Endothelial cell (in vitro differentiated cells): ENCODE measurements at regions not wholly inside any gene's neighbourhood (a gene's known extent, or its start where the extent isn't known, plus 50 kb on each side); places are given as distances from the start of the nearest gene placed in this dataset.

Experiments
- DNase-seq: peaks from one replicate; pipeline ENCODE4 v3.0.0; 2021; ENCODE audit warnings: low spot score
- H3K27ac Mint-ChIP-seq: one replicate; pipeline ENCODE4 v1.8.0; 2021; ENCODE audit warnings: mixed read lengths, inconsistent platforms; ENCODE audit not compliant: unreplicated experiment
- H3K27me3 Mint-ChIP-seq: one replicate; pipeline ENCODE4 v1.8.0; 2021; ENCODE audit warnings: mild to moderate bottlenecking, moderate library complexity, mixed read lengths, inconsistent platforms; ENCODE audit not compliant: unreplicated experiment
- H3K36me3 Mint-ChIP-seq: one replicate; pipeline ENCODE4 v1.8.0; 2021; ENCODE audit warnings: mild to moderate bottlenecking, low read depth, mixed read lengths, inconsistent platforms; ENCODE audit not compliant: unreplicated experiment
- H3K4me1 Mint-ChIP-seq: one replicate; pipeline ENCODE4 v1.8.0; 2021; ENCODE audit warnings: mild to moderate bottlenecking, mixed read lengths, inconsistent platforms; ENCODE audit not compliant: unreplicated experiment
- H3K4me3 Mint-ChIP-seq: one replicate; pipeline ENCODE4 v1.8.0; 2021; ENCODE audit warnings: mild to moderate bottlenecking, mixed read lengths, inconsistent platforms; ENCODE audit not compliant: unreplicated experiment
- H3K9me3 Mint-ChIP-seq: one replicate; pipeline ENCODE4 v1.8.0; 2021; ENCODE audit warnings: mixed read lengths, inconsistent platforms; ENCODE audit not compliant: unreplicated experiment
- CTCF ChIP-seq: fragments of 200-600 bp; sonication (generic); IDR thresholded peaks from one replicate; pipeline ENCODE4 v1.5.0; 2021; ENCODE audit warnings: antibody characterized with exemption; ENCODE audit not compliant: unreplicated experiment

DNA sequence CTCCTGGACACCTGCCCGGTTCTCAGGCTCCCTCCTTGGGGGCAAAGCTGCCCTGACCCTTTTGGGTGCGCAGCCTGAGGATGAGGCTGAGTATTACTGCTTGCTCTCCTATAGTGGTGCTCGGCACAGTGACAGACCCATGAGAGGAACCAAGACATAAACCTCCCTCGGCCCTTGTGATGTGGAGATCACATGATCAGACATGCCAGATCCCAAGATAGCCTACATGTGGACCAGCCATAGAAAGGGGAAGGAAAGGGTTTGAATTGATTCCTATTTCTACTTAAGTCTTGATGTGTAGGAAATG is 125.3 kb downstream of the VPREB1 start:
- Mint-ChIP-seq H3K4me3 (no peak overlapping the region), H3K9me3 (no peaks in the 10 kb centered on the region), H3K27ac (no peak overlapping the region), H3K36me3 (no peaks in the 10 kb centered on the region), H3K27me3 (peaks cover 5% of the 10 kb centered on the region), H3K4me1 (peaks cover 3% of the 10 kb centered on the region)
- TF ChIP-seq CTCF: no peak
- no peak for DNase-seq

GRCh38 chr22:22371031-22371541 is 126.5 kb downstream of the VPREB1 start:
- H3K36me3 Mint-ChIP-seq: no peaks in the 10 kb centered on the region
- H3K4me1 Mint-ChIP-seq: peaks cover 3% of the 10 kb centered on the region

GRCh38 chr22:22372086-22372485 is 127.5 kb downstream of the VPREB1 start:
- no peak for DNase-seq
- TF ChIP-seq CTCF: no peak
- Mint-ChIP-seq H3K4me1 (no peaks in the 10 kb centered on the region), H3K27ac (no peak overlapping the region), H3K36me3 (no peaks in the 10 kb centered on the region), H3K27me3 (peaks cover 4% of the 10 kb centered on the region), H3K4me3 (no peak overlapping the region), H3K9me3 (no peaks in the 10 kb centered on the region)

More at GRCh38 chr22:22371031-22371541, 126.5 kb downstream of the VPREB1 start:
- no peak overlapping the region for H3K4me3 Mint-ChIP-seq
- H3K9me3 Mint-ChIP-seq: no peaks in the 10 kb centered on the region
- DNase-seq: no peak
- no peak for TF ChIP-seq CTCF
- peaks cover 4% of the 10 kb centered on the region for H3K27me3 Mint-ChIP-seq
- H3K27ac Mint-ChIP-seq: no peak overlapping the region

GRCh38 chr22:22374163-22374562 is 129.6 kb downstream of the VPREB1 start:
- Mint-ChIP-seq H3K27me3 (peaks cover 5% of the 10 kb centered on the region), H3K36me3 (no peaks in the 10 kb centered on the region), H3K4me3 (no peak overlapping the region), H3K4me1 (peaks cover 7% of the 10 kb centered on the region), H3K9me3 (no peaks in the 10 kb centered on the region), H3K27ac (no peak overlapping the region)
- DNase-seq: no peak
- no peak for TF ChIP-seq CTCF

- Mint-ChIP-seq H3K27ac (no peak overlapping the region), H3K4me3 (no peak overlapping the region), H3K27me3 (peaks cover 5% of the 10 kb centered on the region), H3K36me3 (no peaks in the 10 kb centered on the region), H3K4me1 (peaks cover 7% of the 10 kb centered on the region), H3K9me3 (no peaks in the 10 kb centered on the region)
- TF ChIP-seq CTCF: no peak
- no peak for DNase-seq
Observed at GRCh38 chr22:22374579-22374978, 130.0 kb downstream of the VPREB1 start.
